ENCODE measurements at regions not wholly inside any gene's neighbourhood (a gene's known extent, or its start where the extent isn't known, plus 50 kb on each side); places are given as distances from the start of the nearest gene placed in this dataset.

- no peak for DNase-seq
- Histone ChIP-seq H3K27me3 (no peaks in the 10 kb centered on the region), H3K36me3 (no peaks in the 10 kb centered on the region), H3K27ac (no peak overlapping the region), H3K4me1 (no peaks in the 10 kb centered on the region), H3K4me3 (no peak overlapping the region), H3K9me3 (no peaks in the 10 kb centered on the region)
- TF ChIP-seq CTCF (IDR thresholded peaks at IDR 0.05), result no peak
- no peak for TF ChIP-seq POLR2A (IDR thresholded peaks at IDR 0.05)
Observed at GRCh38 chr1:166258017-166258416, 91.2 kb upstream of the FAM78B start.

- H3K27me3 ChIP-seq, result no peaks in the 10 kb centered on the region
- TF ChIP-seq CTCF (IDR thresholded peaks at IDR 0.05), result no peak
- no peak for TF ChIP-seq POLR2A (IDR thresholded peaks at IDR 0.05)
- no peaks in the 10 kb centered on the region for H3K36me3 ChIP-seq
- H3K4me3 ChIP-seq, result no peak overlapping the region
- no peaks in the 10 kb centered on the region for H3K4me1 ChIP-seq
- H3K9me3 ChIP-seq, result no peaks in the 10 kb centered on the region
- no peak for DNase-seq
- no peak overlapping the region for H3K27ac ChIP-seq
Observed at GRCh38 chr1:166261511-166261910, 94.7 kb upstream of the FAM78B start.

- DNase-seq, result no peak
- Histone ChIP-seq H3K27me3 (no peaks in the 10 kb centered on the region), H3K9me3 (no peaks in the 10 kb centered on the region), H3K4me1 (no peaks in the 10 kb centered on the region), H3K36me3 (no peaks in the 10 kb centered on the region), H3K4me3 (no peak overlapping the region), H3K27ac (no peak overlapping the region)
- no peak for TF ChIP-seq CTCF (IDR thresholded peaks at IDR 0.05)
- no peak for TF ChIP-seq POLR2A (IDR thresholded peaks at IDR 0.05)
Observed at GRCh38 chr1:166270476-166271150, 103.8 kb upstream of the FAM78B start.

- Histone ChIP-seq H3K27ac (no peak overlapping the region), H3K36me3 (no peaks in the 10 kb centered on the region), H3K27me3 (no peaks in the 10 kb centered on the region), H3K9me3 (no peaks in the 10 kb centered on the region), H3K4me1 (no peaks in the 10 kb centered on the region), H3K4me3 (no peak overlapping the region)
- TF ChIP-seq POLR2A (IDR thresholded peaks at IDR 0.05), result no peak
- TF ChIP-seq CTCF (IDR thresholded peaks at IDR 0.05), result no peak
- DNase-seq, result no peak
Observed at GRCh38 chr1:166271151-166271538, 104.3 kb upstream of the FAM78B start.

GRCh38 chr1:166272155-166272554, 105.4 kb upstream of the FAM78B start:
- Histone ChIP-seq H3K27me3 (no peaks in the 10 kb centered on the region), H3K27ac (no peak overlapping the region), H3K36me3 (no peaks in the 10 kb centered on the region), H3K4me3 (no peak overlapping the region), H3K4me1 (no peaks in the 10 kb centered on the region), H3K9me3 (no peaks in the 10 kb centered on the region)
- no peak for DNase-seq
- no peak for TF ChIP-seq CTCF (IDR thresholded peaks at IDR 0.05)
- no peak for TF ChIP-seq POLR2A (IDR thresholded peaks at IDR 0.05)

GRCh38 chr1:166272851-166273250, 106.0 kb upstream of the FAM78B start:
- no peaks in the 10 kb centered on the region for H3K4me1 ChIP-seq
- TF ChIP-seq POLR2A (IDR thresholded peaks at IDR 0.05), result no peak
- no peak for TF ChIP-seq CTCF (IDR thresholded peaks at IDR 0.05)
- no peak for DNase-seq
- no peaks in the 10 kb centered on the region for H3K27me3 ChIP-seq
- H3K9me3 ChIP-seq, result no peaks in the 10 kb centered on the region
- H3K36me3 ChIP-seq, result no peaks in the 10 kb centered on the region
- H3K27ac ChIP-seq, result no peak overlapping the region
- no peak overlapping the region for H3K4me3 ChIP-seq

Measured in Peyer's patch (tissue), 4 donors.